ENCODE measurements at regions not wholly inside any gene's neighbourhood (a gene's known extent, or its start where the extent isn't known, plus 50 kb on each side); places are given as distances from the start of the nearest gene placed in this dataset.

GRCh38 chr6:56851074-56851473 lies 103.8 kb upstream of the BEND6 start:
- TF ChIP-seq CTCF (IDR thresholded peaks at IDR 0.05) = no peak

GRCh38 chr6:56850626-56851025 lies 104.3 kb upstream of the BEND6 start:
- no peak for TF ChIP-seq CTCF (IDR thresholded peaks at IDR 0.05)

- no peak for TF ChIP-seq CTCF (IDR thresholded peaks at IDR 0.05)
These were observed 105.0 kb upstream of the BEND6 start for GRCh38 chr6:56849896-56850295.

- no peak for TF ChIP-seq CTCF (IDR thresholded peaks at IDR 0.05)
These were observed 106.8 kb upstream of the BEND6 start for GRCh38 chr6:56848105-56848504.

- TF ChIP-seq CTCF (IDR thresholded peaks at IDR 0.05) = no peak
These were observed 109.9 kb upstream of the BEND6 start for GRCh38 chr6:56845032-56845431.

GRCh38 chr6:56843476-56844349 lies 111.2 kb upstream of the BEND6 start:
- TF ChIP-seq CTCF (IDR thresholded peaks at IDR 0.05) = no peak

GRCh38 chr6:56842686-56843475 lies 112.0 kb upstream of the BEND6 start:
- TF ChIP-seq CTCF (IDR thresholded peaks at IDR 0.05) = no peak
